Karpas-422 (cell line): ENCODE measurements at regions not wholly inside any gene's neighbourhood (a gene's known extent, or its start where the extent isn't known, plus 50 kb on each side); places are given as distances from the start of the nearest gene placed in this dataset.

ENCODE experiments used
- DNase-seq: peaks from one replicate; pipeline ENCODE4 v3.0.0-alpha.2; 2015
- H2AFZ ChIP-seq: fragments of 200-600 bp; sonication (generic); 2 replicates; pipeline ENCODE4 v1.6.1; 2014; ENCODE audit warnings: antibody characterized with exemption, low read length, mixed read lengths
- H3K27ac ChIP-seq: fragments of 200-600 bp; sonication (generic); 2 replicates; pipeline ENCODE4 v1.5.1; 2014; ENCODE audit warnings: mild to moderate bottlenecking, low read length, moderate library complexity
- H3K27me3 ChIP-seq: fragments of 200-600 bp; sonication (generic); 2 replicates; pipeline ENCODE4 v1.6.1; 2014; ENCODE audit warnings: low read length, mixed read lengths
- H3K36me3 ChIP-seq: fragments of 200-600 bp; sonication (generic); 2 replicates; pipeline ENCODE4 v1.6.1; 2014; ENCODE audit warnings: low read length, mixed read lengths; ENCODE audit not compliant: insufficient read depth
- H3K4me1 ChIP-seq: fragments of 200-600 bp; sonication (generic); 2 replicates; pipeline ENCODE4 v1.6.1; 2014; ENCODE audit warnings: mild to moderate bottlenecking, low read length, mixed read lengths
- H3K4me2 ChIP-seq: fragments of 200-600 bp; sonication (generic); 2 replicates; pipeline ENCODE4 v1.6.1; 2014; ENCODE audit warnings: low read length, low read depth, mild to moderate bottlenecking; ENCODE audit not compliant: poor library complexity, severe bottlenecking
- H3K4me3 ChIP-seq: fragments of 200-600 bp; sonication (generic); 2 replicates; pipeline ENCODE4 v1.5.1; 2014; ENCODE audit warnings: mild to moderate bottlenecking, antibody characterized with exemption, low read length, mixed read lengths
- H3K79me2 ChIP-seq: fragments of 200-600 bp; sonication (generic); 2 replicates; pipeline ENCODE4 v1.6.1; 2014; ENCODE audit warnings: mild to moderate bottlenecking, low read length, mixed read lengths
- H3K9ac ChIP-seq: fragments of 200-600 bp; sonication (generic); 2 replicates; pipeline ENCODE4 v1.6.0; 2014; ENCODE audit warnings: low read length
- H3K9me2 ChIP-seq: fragments of 200-600 bp; sonication (generic), shearing (Covaris generic); replicated peaks from 2 replicates; pipeline ENCODE4 v1.6.0; 2014; ENCODE audit warnings: mild to moderate bottlenecking, low read length, moderate library complexity; ENCODE audit not compliant: insufficient read depth
- H3K9me3 ChIP-seq: fragments of 300-700, 200-600 bp; sonication (generic); 2 replicates; pipeline ENCODE4 v1.6.1; 2014; ENCODE audit warnings: low read length, mixed read lengths
- H4K20me1 ChIP-seq: fragments of 200-600 bp; sonication (generic); 2 replicates; pipeline ENCODE4 v1.6.1; 2014; ENCODE audit warnings: mild to moderate bottlenecking, antibody characterized with exemption, low read length, low read depth; ENCODE audit not compliant: insufficient read depth

DNA sequence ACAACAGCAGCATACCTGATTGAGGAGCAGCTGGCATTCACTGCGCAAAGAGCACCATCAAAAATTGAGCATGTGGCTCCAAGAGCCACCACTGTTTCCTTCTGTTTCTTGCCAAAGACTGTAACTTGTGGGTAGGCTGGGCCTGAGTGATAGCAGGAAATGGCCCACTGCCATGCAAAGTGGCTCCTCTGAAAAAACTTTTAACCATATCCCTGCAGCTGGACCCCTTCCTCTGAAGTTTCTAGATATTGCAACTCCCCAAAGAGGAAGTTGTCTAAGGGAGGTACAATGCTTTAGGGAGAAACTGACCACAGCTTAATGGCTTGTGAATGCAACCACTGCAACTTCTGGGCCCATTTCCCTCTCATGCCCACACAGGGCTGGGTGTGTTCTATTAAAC, 355.4 kb upstream of the PDE4D start:
- H3K9ac ChIP-seq, result no peak overlapping the region
- no peaks in the 10 kb centered on the region for H3K9me3 ChIP-seq
- H3K27ac ChIP-seq, result no peak overlapping the region
- H4K20me1 ChIP-seq, result no peaks in the 10 kb centered on the region
- H2AFZ ChIP-seq, result 0 out of 2 replicates have a peak overlapping the region, but pooled peaks have one; percentile 33
- no peak overlapping the region; the same call in 1 of the 2 replicates for H3K4me3 ChIP-seq
- no peaks in the 10 kb centered on the region for H3K79me2 ChIP-seq
- DNase-seq, result peak; percentile 79
- peaks cover 5% of the 10 kb centered on the region; the same call in 1 of the 2 replicates for H3K9me2 ChIP-seq
- no peaks in the 10 kb centered on the region for H3K27me3 ChIP-seq
- peaks cover 23% of the 10 kb centered on the region for H3K4me1 ChIP-seq
- H3K4me2 ChIP-seq, result peak overlapping the region; percentile 49
- H3K36me3 ChIP-seq, result no peaks in the 10 kb centered on the region

DNA sequence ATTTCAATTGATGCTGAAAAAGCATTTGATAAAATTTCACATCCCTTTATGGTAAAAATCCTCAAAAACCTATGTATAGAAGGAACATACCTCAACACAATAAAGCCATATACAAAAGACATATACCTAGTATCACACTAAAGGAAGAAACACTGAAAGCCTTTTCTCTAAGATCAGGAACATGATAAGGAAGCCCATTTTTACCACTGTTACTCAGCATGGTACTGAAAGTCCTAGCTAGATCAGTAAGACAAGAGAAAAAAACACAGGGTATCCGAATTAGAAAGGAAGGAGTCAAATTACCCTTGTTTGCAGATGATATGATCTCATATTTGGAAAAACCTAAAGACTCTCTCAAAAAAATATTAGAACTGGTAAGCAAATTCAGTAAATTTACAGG, 350.2 kb upstream of the PDE4D start:
- Histone ChIP-seq H3K36me3 (no peaks in the 10 kb centered on the region), H3K27me3 (no peaks in the 10 kb centered on the region), H3K9ac (no peak overlapping the region), H3K9me2 (no peaks in the 10 kb centered on the region), H3K4me3 (no peak overlapping the region), H3K4me2 (no peak overlapping the region), H3K4me1 (peaks cover 6% of the 10 kb centered on the region), H3K9me3 (no peaks in the 10 kb centered on the region; the same call in 1 of the 2 replicates), H4K20me1 (no peaks in the 10 kb centered on the region), H3K27ac (no peak overlapping the region), H3K79me2 (no peaks in the 10 kb centered on the region), H2AFZ (no peak overlapping the region)
- no peak for DNase-seq

DNA sequence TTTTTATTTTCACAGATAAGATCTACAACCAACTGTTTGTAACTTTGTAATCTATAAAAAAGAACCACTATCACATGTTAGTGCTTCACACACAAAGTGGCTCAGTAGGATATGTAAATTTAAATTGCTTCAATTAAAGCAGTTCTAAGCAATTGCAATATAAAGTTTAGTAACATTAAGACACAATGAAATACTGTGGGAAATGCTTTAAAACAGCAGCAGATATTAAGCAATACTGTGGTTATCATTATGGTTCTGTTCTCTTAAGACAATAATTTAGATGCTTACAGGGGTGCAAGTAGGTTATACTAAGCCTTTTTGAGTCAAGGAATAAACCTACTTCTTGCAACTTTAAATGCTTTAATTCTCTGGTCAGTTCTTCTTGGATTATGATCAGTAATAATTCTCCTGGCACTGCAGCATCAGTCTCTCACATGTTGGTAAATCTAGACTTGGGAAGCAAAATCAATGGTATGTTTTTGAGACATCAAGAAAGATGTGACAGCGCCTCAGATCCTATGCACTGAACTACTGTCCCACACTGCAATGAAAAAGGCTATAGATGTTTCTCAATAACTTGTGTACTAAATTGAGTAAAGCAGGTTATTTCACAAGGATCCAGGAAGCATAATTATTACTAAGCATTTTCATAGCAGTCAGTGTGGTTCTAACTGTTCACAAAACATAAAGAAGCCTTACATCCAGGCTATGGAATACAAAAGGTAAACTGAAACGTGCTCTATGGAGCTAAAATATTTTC, 338.7 kb upstream of the PDE4D start:
- Histone ChIP-seq H4K20me1 (0 out of 2 replicates have a peak, but pooled peaks cover 5% of the 10 kb centered on the region), H3K27ac (no peak overlapping the region), H3K36me3 (no peaks in the 10 kb centered on the region), H3K79me2 (no peaks in the 10 kb centered on the region), H3K9ac (no peak overlapping the region), H3K9me3 (no peaks in the 10 kb centered on the region), H3K4me1 (no peaks in the 10 kb centered on the region), H3K4me3 (no peak overlapping the region), H2AFZ (no peak overlapping the region), H3K27me3 (no peaks in the 10 kb centered on the region), H3K9me2 (no peaks in the 10 kb centered on the region), H3K4me2 (no peak overlapping the region)
- DNase-seq, result no peak

DNA sequence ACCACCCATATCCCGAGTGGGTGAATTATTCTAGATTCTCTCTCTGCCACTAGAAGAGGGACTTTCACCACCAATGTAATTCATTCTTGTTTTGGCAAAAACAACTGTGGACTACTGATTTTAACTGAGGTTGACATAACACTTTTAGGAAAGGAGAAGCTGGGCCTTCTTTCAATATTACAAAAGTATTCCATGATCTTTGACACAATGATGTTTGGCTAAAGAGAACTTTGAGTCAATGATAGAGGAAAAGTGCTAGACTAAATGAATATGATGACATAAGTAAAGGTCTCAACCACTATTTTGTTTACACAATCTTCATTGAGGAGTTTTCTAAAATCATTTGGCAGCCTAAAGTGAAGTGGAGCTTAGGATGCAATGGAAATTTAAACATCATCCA, 336.9 kb upstream of the PDE4D start:
- Histone ChIP-seq H3K9me3 (no peaks in the 10 kb centered on the region), H2AFZ (no peak overlapping the region), H3K4me3 (no peak overlapping the region), H3K9me2 (no peaks in the 10 kb centered on the region), H3K79me2 (no peaks in the 10 kb centered on the region), H4K20me1 (0 out of 2 replicates have a peak, but pooled peaks cover 5% of the 10 kb centered on the region), H3K9ac (no peak overlapping the region), H3K4me1 (no peaks in the 10 kb centered on the region), H3K36me3 (no peaks in the 10 kb centered on the region), H3K4me2 (no peak overlapping the region), H3K27me3 (no peaks in the 10 kb centered on the region), H3K27ac (no peak overlapping the region)
- no peak for DNase-seq

DNA sequence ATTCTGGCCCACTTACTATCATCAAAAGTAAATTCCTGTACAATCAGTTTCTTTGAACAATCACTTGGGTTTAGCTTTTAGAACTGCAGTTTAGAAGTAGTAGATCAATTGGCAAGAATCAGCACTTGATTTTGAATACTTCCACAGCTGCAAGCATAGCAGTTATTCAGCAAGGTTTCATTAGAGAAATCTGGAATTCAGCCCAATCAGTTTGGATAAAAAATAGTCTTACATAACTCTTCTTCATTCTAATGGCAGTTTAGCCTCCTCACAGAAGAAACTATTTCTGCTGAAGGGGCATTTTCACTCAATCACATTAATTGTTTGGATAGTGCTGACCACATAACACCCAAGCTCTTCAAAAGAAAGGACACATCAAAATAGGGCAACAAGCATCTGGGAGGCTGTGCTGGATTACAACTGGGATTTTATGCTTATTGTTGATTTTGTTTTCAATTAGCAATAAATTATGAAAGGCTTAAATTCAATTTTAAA, 336.2 kb upstream of the PDE4D start:
- Histone ChIP-seq H3K79me2 (no peaks in the 10 kb centered on the region), H3K9me2 (no peaks in the 10 kb centered on the region), H3K27me3 (no peaks in the 10 kb centered on the region), H3K4me3 (no peak overlapping the region), H3K9me3 (no peaks in the 10 kb centered on the region), H3K27ac (no peak overlapping the region), H3K9ac (no peak overlapping the region), H3K4me1 (no peaks in the 10 kb centered on the region), H3K36me3 (no peaks in the 10 kb centered on the region), H3K4me2 (no peak overlapping the region), H4K20me1 (0 out of 2 replicates have a peak, but pooled peaks cover 5% of the 10 kb centered on the region), H2AFZ (no peak overlapping the region)
- no peak for DNase-seq

DNA sequence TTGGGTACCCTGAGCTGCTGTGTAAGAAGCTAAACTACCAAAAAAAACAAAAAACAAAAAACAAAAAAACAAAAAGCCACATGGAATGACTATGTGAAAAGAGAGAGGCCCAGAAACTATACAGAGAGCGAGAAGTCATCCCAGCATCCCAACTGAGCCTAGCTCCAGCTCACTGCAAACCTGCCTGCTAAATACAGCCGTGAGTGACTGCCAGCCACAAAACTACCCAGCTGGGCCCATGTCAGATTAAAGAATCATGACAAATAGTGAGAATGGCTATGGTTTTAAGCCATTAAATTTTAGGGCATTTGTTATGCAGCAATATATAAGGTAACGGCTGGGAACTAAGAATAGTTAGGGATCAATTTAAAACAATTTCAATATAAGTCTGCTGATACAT, 335.1 kb upstream of the PDE4D start:
- Histone ChIP-seq H3K4me2 (no peak overlapping the region), H4K20me1 (0 out of 2 replicates have a peak, but pooled peaks cover 5% of the 10 kb centered on the region)

DNA sequence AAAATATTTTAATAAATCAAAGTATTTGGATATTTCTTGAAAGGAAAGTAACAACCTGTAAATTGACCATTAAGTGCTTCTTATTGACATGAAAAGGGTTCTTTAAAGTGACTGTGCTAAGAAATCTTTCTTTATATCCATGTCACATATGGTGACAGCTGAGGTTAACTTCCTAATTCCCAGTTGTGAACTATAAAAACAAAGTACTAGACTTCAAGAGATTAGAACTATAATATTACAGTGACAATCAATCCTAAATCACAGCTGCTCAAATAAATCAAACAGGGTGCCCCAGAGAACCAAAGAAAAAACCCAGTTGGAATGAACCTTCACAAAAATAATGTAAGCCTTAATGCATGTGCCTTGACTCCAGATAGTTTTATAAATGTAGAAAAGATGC, 332.6 kb upstream of the PDE4D start:
- Histone ChIP-seq H3K27me3 (no peaks in the 10 kb centered on the region), H3K9me3 (no peaks in the 10 kb centered on the region), H3K27ac (no peak overlapping the region), H3K9ac (no peak overlapping the region), H4K20me1 (0 out of 2 replicates have a peak, but pooled peaks cover 5% of the 10 kb centered on the region), H3K4me3 (no peak overlapping the region), H3K9me2 (no peaks in the 10 kb centered on the region), H3K4me1 (no peaks in the 10 kb centered on the region), H3K36me3 (no peaks in the 10 kb centered on the region), H2AFZ (no peak overlapping the region), H3K79me2 (no peaks in the 10 kb centered on the region), H3K4me2 (no peak overlapping the region)
- DNase-seq, result no peak

More for the DNA sequence above, 335.1 kb upstream of the PDE4D start:
- Histone ChIP-seq H3K36me3 (no peaks in the 10 kb centered on the region), H3K9me2 (no peaks in the 10 kb centered on the region), H3K9ac (no peak overlapping the region), H3K79me2 (no peaks in the 10 kb centered on the region), H3K27ac (no peak overlapping the region), H3K4me3 (no peak overlapping the region), H3K4me1 (no peaks in the 10 kb centered on the region), H3K27me3 (no peaks in the 10 kb centered on the region), H3K9me3 (no peaks in the 10 kb centered on the region), H2AFZ (no peak overlapping the region)
- no peak for DNase-seq

DNA sequence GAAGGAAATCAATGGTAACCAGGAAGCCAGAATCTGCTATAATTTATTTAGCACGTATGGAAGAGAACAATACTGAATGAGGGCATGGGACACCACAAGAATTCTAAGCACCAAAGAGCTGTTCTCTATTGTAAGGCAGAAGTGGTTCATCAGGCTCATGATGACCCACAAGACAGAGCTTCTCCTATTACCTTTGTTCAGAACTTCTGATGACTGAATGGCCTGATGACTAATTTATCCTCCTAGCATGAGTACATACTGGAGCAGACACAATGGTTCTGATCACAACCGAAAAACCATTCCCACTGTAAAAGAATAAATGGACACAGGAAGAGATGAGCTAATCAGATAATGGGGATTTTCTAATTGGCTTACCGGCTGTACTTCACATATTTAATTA, 329.8 kb upstream of the PDE4D start:
- H2AFZ ChIP-seq, result no peak overlapping the region
- H3K9me2 ChIP-seq, result no peaks in the 10 kb centered on the region
- no peaks in the 10 kb centered on the region for H3K36me3 ChIP-seq
- no peak overlapping the region for H3K4me3 ChIP-seq
- no peaks in the 10 kb centered on the region for H3K27me3 ChIP-seq
- H3K4me2 ChIP-seq, result no peak overlapping the region
- H3K9me3 ChIP-seq, result no peaks in the 10 kb centered on the region
- DNase-seq, result no peak
- H3K27ac ChIP-seq, result no peak overlapping the region
- H4K20me1 ChIP-seq, result 0 out of 2 replicates have a peak, but pooled peaks cover 9% of the 10 kb centered on the region
- H3K79me2 ChIP-seq, result no peaks in the 10 kb centered on the region
- H3K9ac ChIP-seq, result no peak overlapping the region
- H3K4me1 ChIP-seq, result peaks cover 4% of the 10 kb centered on the region; the same call in 1 of the 2 replicates
